Brain microvascular endothelial cell (primary cell): ENCODE measurements at regions not wholly inside any gene's neighbourhood (a gene's known extent, or its start where the extent isn't known, plus 50 kb on each side); places are given as distances from the start of the nearest gene placed in this dataset.

ENCODE experiments used
- DNase-seq: peaks from one replicate; pipeline ENCODE4 v3.0.0-alpha.2; 2020
- H3K27ac ChIP-seq: fragments of 250-450 bp; sonication (Bioruptor Pico); 2 replicates; pipeline ENCODE4 v1.5.1; 2020; ENCODE audit warnings: mild to moderate bottlenecking, moderate library complexity
- H3K27me3 ChIP-seq: fragments of 250-450 bp; sonication (Bioruptor Pico); replicated peaks from 2 replicates; pipeline ENCODE4 v1.5.1; 2020; ENCODE audit warnings: mild to moderate bottlenecking
- H3K36me3 ChIP-seq: fragments of 250-450 bp; sonication (Bioruptor Pico); replicated peaks from 2 replicates; pipeline ENCODE4 v1.5.1; 2020; ENCODE audit warnings: mild to moderate bottlenecking
- H3K4me3 ChIP-seq: 2 replicates; pipeline ENCODE4 v1.5.1; 2011; ENCODE audit warnings: low read depth, mild to moderate bottlenecking, control low read depth, low read length, moderate library complexity
- CTCF ChIP-seq: IDR thresholded peaks from 2 replicates; pipeline ENCODE4 v1.5.1; 2011; ENCODE audit warnings: low read depth, mild to moderate bottlenecking, moderate library complexity, low read length, control low read depth, inconsistent platforms; ENCODE audit errors: missing control alignments
- in situ Hi-C: cut with HindIII; loops from 2 replicates; pipeline ENCODE4 v1.10.0; 2017; ENCODE audit warnings: low sequenced_read_pairs, low pct_ligation_motif_present

- Histone ChIP-seq H3K4me3 (no peak overlapping the region), H3K27ac (no peak overlapping the region), H3K27me3 (no peaks in the 10 kb centered on the region), H3K36me3 (no peaks in the 10 kb centered on the region)
- in situ Hi-C loops = no loop called here
- no peak for TF ChIP-seq CTCF
- DNase-seq = no peak
Measured at GRCh38 chr14:98173305-98173704, 1098.7 kb downstream of the BCL11B start.

DNA sequence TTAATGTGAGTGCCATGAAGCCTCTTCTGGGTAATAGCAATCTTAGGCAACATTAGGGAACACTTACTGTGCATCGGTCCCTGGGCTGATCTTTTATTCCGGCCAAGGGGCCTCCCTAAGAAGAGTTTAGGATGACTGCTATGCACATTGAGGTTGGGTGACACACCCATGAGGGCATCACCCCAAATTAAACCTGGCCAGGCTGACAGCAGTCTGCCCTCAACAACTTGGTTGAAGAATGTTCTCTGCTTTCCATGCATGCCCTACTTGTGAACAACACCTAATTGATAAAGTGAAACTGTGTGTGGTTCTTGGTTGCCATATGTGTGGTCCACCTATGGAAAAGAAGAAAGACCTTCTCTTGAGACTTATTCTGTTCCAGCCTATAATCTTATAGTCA is 1098.0 kb downstream of the BCL11B start:
- no peak for DNase-seq
- H3K27ac ChIP-seq = no peak overlapping the region
- H3K27me3 ChIP-seq = no peaks in the 10 kb centered on the region
- H3K36me3 ChIP-seq = no peaks in the 10 kb centered on the region
- no peak for TF ChIP-seq CTCF
- in situ Hi-C loops = no loop called here
- no peak overlapping the region for H3K4me3 ChIP-seq

DNA sequence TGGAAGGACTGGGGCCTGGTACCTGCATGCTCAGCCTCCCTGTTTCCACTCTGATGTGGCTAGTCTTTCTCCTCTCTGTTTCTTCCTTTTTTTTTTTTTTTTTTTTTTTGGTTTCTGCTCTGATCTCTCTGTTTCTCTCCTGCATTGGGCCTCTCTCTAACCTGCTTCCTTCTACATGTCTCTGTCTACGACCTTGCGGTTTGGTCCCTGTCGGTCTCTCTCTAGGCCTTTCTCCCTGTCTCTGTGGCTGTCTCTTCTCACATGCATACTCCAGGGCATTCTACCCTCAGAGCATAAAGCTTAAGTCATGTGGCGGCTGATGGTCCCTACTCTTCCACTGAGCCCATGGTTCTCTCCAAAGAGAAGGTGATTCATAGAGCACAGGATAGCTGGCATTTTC is 1096.6 kb downstream of the BCL11B start:
- H3K36me3 ChIP-seq = no peaks in the 10 kb centered on the region
- no peak overlapping the region for H3K4me3 ChIP-seq
- DNase-seq = no peak
- in situ Hi-C loops = no loop called here
- H3K27me3 ChIP-seq = no peaks in the 10 kb centered on the region
- no peak overlapping the region for H3K27ac ChIP-seq
- no peak for TF ChIP-seq CTCF

- no peak overlapping the region for H3K27ac ChIP-seq
- TF ChIP-seq CTCF = no peak
- H3K4me3 ChIP-seq = no peak overlapping the region
- no peaks in the 10 kb centered on the region for H3K27me3 ChIP-seq
- DNase-seq = no peak
- no peaks in the 10 kb centered on the region for H3K36me3 ChIP-seq
- in situ Hi-C loops = no loop called here
Measured at GRCh38 chr14:98175881-98176280, 1096.1 kb downstream of the BCL11B start.

DNA sequence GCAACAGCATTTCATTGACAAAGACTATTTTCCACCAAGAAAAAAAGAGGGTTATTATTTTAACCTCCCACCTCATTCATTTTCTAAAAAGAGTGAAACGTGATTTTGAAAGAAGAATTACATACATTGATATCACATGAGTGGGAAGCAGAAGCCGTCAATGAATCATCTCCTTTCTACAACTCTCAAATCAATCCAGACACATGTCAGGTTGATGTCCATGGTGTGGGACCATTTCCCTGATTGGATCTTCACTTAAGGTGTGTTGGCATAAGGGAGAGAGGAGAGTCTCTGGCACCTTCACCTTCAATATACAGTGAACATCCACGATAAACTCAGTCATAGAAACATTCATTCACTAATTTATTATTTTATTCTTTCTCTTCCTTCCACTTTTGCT is 1095.1 kb downstream of the BCL11B start:
- in situ Hi-C loops = no loop called here
- Histone ChIP-seq H3K4me3 (no peak overlapping the region), H3K27ac (no peak overlapping the region), H3K27me3 (no peaks in the 10 kb centered on the region), H3K36me3 (no peaks in the 10 kb centered on the region)
- DNase-seq = no peak
- no peak for TF ChIP-seq CTCF

DNA sequence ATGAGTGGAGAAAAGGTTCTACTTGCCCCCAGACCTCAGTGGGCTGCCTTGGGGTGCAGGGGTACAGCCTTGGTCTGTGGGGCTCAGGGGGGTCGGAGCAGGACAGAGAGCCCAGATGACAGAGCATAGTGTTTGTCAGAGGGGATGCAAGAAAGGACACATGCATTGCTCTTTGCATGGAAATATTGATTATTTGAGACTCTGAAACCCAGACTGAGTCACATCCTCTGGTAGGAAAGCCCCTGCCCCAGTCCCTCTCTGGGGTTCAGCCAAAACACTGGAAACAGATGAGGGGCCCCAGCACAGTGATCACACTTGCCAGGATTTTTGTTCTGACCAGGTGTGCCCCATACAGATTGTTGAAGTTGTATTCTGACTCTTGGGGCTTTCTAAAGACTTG is 1094.4 kb downstream of the BCL11B start:
- Histone ChIP-seq H3K27ac (no peak overlapping the region), H3K27me3 (no peaks in the 10 kb centered on the region), H3K36me3 (no peaks in the 10 kb centered on the region), H3K4me3 (no peak overlapping the region)
- in situ Hi-C loops = no loop called here
- TF ChIP-seq CTCF = no peak
- DNase-seq = no peak
